ENCODE measurements at regions not wholly inside any gene's neighbourhood (a gene's known extent, or its start where the extent isn't known, plus 50 kb on each side); places are given as distances from the start of the nearest gene placed in this dataset.
"Not testable (repeated sequence)": the region's sequence is repeated elsewhere in the genome, so short reads cannot be mapped to it uniquely, and the experiment has no call there.

- Histone ChIP-seq H3K9ac (ENCODE audit: insufficient read length) (no peak overlapping the region), H3K27ac (no peak overlapping the region), H3K36me3 (ENCODE audit: insufficient read depth, low read length) (no peaks in the 10 kb centered on the region), H3K4me3 (no peak overlapping the region), H3K9me3 (ENCODE audit: low read depth, low read length) (no peaks in the 10 kb centered on the region)
- DNase-seq (ENCODE audit: low read depth, low spot score), result no peak
- TF ChIP-seq POLR2AphosphoS5 (IDR thresholded peaks at IDR 0.05; ENCODE audit: borderline replicate concordance, low read depth, low read length), result no peak
Observed at GRCh38 chr10:20673175-20673574, 223.9 kb downstream of the NEBL start.

GRCh38 chr10:20672741-20673140 is 224.4 kb downstream of the NEBL start:
- no peak for DNase-seq (ENCODE audit: low read depth, low spot score)
- Histone ChIP-seq H3K36me3 (ENCODE audit: insufficient read depth, low read length) (no peaks in the 10 kb centered on the region), H3K27ac (no peak overlapping the region), H3K4me3 (no peak overlapping the region), H3K9ac (ENCODE audit: insufficient read length) (no peak overlapping the region), H3K9me3 (ENCODE audit: low read depth, low read length) (no peaks in the 10 kb centered on the region)
- TF ChIP-seq EZH2 (IDR thresholded peaks at IDR 0.05), result no peak
- TF ChIP-seq FOXP2 (optimal IDR thresholded peaks at IDR 0.05; ENCODE audit: control extremely low read depth, extremely low read length, insufficient read depth), result no peak
- TF ChIP-seq POLR2AphosphoS5 (IDR thresholded peaks at IDR 0.05; ENCODE audit: borderline replicate concordance, low read depth, low read length), result no peak

- no peak for DNase-seq (ENCODE audit: low read depth, low spot score)
- Histone ChIP-seq H3K9ac (ENCODE audit: insufficient read length) (no peak overlapping the region), H3K27ac (no peak overlapping the region), H3K36me3 (ENCODE audit: insufficient read depth, low read length) (no peaks in the 10 kb centered on the region), H3K4me3 (no peak overlapping the region), H3K9me3 (ENCODE audit: low read depth, low read length) (no peaks in the 10 kb centered on the region)
- no peak for TF ChIP-seq EZH2 (IDR thresholded peaks at IDR 0.05)
- TF ChIP-seq POLR2AphosphoS5 (IDR thresholded peaks at IDR 0.05; ENCODE audit: borderline replicate concordance, low read depth, low read length), result no peak
- TF ChIP-seq FOXP2 (optimal IDR thresholded peaks at IDR 0.05; ENCODE audit: control extremely low read depth, extremely low read length, insufficient read depth), result no peak
Observed at GRCh38 chr10:20670579-20670978, 226.5 kb downstream of the NEBL start.

- Histone ChIP-seq H3K36me3 (ENCODE audit: insufficient read depth, low read length) (no peaks in the 10 kb centered on the region), H3K9me3 (ENCODE audit: low read depth, low read length) (no peaks in the 10 kb centered on the region), H3K27ac (no peak overlapping the region), H3K4me3 (no peak overlapping the region), H3K9ac (ENCODE audit: insufficient read length) (no peak overlapping the region)
- TF ChIP-seq EZH2 (IDR thresholded peaks at IDR 0.05) (no peak), POLR2AphosphoS5 (IDR thresholded peaks at IDR 0.05; ENCODE audit: borderline replicate concordance, low read depth, low read length) (no peak), FOXP2 (optimal IDR thresholded peaks at IDR 0.05; ENCODE audit: control extremely low read depth, extremely low read length, insufficient read depth) (no peak)
- no peak for DNase-seq (ENCODE audit: low read depth, low spot score)
Observed at GRCh38 chr10:20668985-20669384, 228.1 kb downstream of the NEBL start.

- Histone ChIP-seq H3K9ac (ENCODE audit: insufficient read length) (no peak overlapping the region), H3K27ac (no peak overlapping the region), H3K4me3 (no peak overlapping the region), H3K9me3 (ENCODE audit: low read depth, low read length) (no peaks in the 10 kb centered on the region), H3K36me3 (ENCODE audit: insufficient read depth, low read length) (no peaks in the 10 kb centered on the region)
- no peak for DNase-seq (ENCODE audit: low read depth, low spot score)
- TF ChIP-seq FOXP2 (optimal IDR thresholded peaks at IDR 0.05; ENCODE audit: control extremely low read depth, extremely low read length, insufficient read depth) (no peak), EZH2 (IDR thresholded peaks at IDR 0.05) (no peak), POLR2AphosphoS5 (IDR thresholded peaks at IDR 0.05; ENCODE audit: borderline replicate concordance, low read depth, low read length) (no peak)
Observed at GRCh38 chr10:20662742-20663141, 234.4 kb downstream of the NEBL start.

GRCh38 chr10:20659225-20659624 is 237.9 kb downstream of the NEBL start:
- Histone ChIP-seq H3K9ac (ENCODE audit: insufficient read length) (no peak overlapping the region), H3K4me3 (no peak overlapping the region), H3K36me3 (ENCODE audit: insufficient read depth, low read length) (no peaks in the 10 kb centered on the region), H3K27ac (no peak overlapping the region), H3K9me3 (ENCODE audit: low read depth, low read length) (no peaks in the 10 kb centered on the region)
- DNase-seq (ENCODE audit: low read depth, low spot score), result no peak
- no peak for TF ChIP-seq EZH2 (IDR thresholded peaks at IDR 0.05)
- no peak for TF ChIP-seq POLR2AphosphoS5 (IDR thresholded peaks at IDR 0.05; ENCODE audit: borderline replicate concordance, low read depth, low read length)
- no peak for TF ChIP-seq FOXP2 (optimal IDR thresholded peaks at IDR 0.05; ENCODE audit: control extremely low read depth, extremely low read length, insufficient read depth)

- no peak overlapping the region for H3K4me3 ChIP-seq
- no peak for DNase-seq (ENCODE audit: low read depth, low spot score)
- H3K9me3 ChIP-seq (ENCODE audit: low read depth, low read length), result no peaks in the 10 kb centered on the region
- H3K27ac ChIP-seq, result no peak overlapping the region
- H3K9ac ChIP-seq (ENCODE audit: insufficient read length), result no peak overlapping the region
- TF ChIP-seq EZH2 (IDR thresholded peaks at IDR 0.05) (no peak), FOXP2 (optimal IDR thresholded peaks at IDR 0.05; ENCODE audit: control extremely low read depth, extremely low read length, insufficient read depth) (no peak), POLR2AphosphoS5 (IDR thresholded peaks at IDR 0.05; ENCODE audit: borderline replicate concordance, low read depth, low read length) (no peak)
- H3K36me3 ChIP-seq (ENCODE audit: insufficient read depth, low read length), result no peaks in the 10 kb centered on the region
Observed at GRCh38 chr10:20658158-20658557, 239.0 kb downstream of the NEBL start.

- no peaks in the 10 kb centered on the region for H3K9me3 ChIP-seq (ENCODE audit: low read depth, low read length)
- DNase-seq (ENCODE audit: low read depth, low spot score), result no peak
- H3K9ac ChIP-seq (ENCODE audit: insufficient read length), result no peak overlapping the region
- no peaks in the 10 kb centered on the region for H3K36me3 ChIP-seq (ENCODE audit: insufficient read depth, low read length)
- H3K27ac ChIP-seq, result no peak overlapping the region
- no peak overlapping the region for H3K4me3 ChIP-seq
- no peak for TF ChIP-seq FOXP2 (optimal IDR thresholded peaks at IDR 0.05; ENCODE audit: control extremely low read depth, extremely low read length, insufficient read depth)
- no peak for TF ChIP-seq POLR2AphosphoS5 (IDR thresholded peaks at IDR 0.05; ENCODE audit: borderline replicate concordance, low read depth, low read length)
- TF ChIP-seq EZH2 (IDR thresholded peaks at IDR 0.05), result no peak
Observed at GRCh38 chr10:20656886-20657285, 240.2 kb downstream of the NEBL start.

GRCh38 chr10:20652424-20652823 is 244.7 kb downstream of the NEBL start:
- not testable (repeated sequence) for H3K9ac ChIP-seq (ENCODE audit: insufficient read length); H3K4me3 ChIP-seq; H3K27ac ChIP-seq; H3K9me3 ChIP-seq (ENCODE audit: low read depth, low read length); DNase-seq (ENCODE audit: low read depth, low spot score); H3K36me3 ChIP-seq (ENCODE audit: insufficient read depth, low read length)
